Activated B cell treated with CpG ODN at 0.5 μM for 24 hours (primary cell): ENCODE measurements at regions not wholly inside any gene's neighbourhood (a gene's known extent, or its start where the extent isn't known, plus 50 kb on each side); places are given as distances from the start of the nearest gene placed in this dataset.

ENCODE experiments used
- ATAC-seq: fragments of 200-7000 bp; cut with Tn5 transposase; one replicate; pipeline ENCODE4 v1.10.0; 2021; ENCODE audit warnings: low read depth, mild to moderate bottlenecking, moderate library complexity
- CTCF ChIA-PET: fragments of 350-600 bp; sonication (Branson Sonifier 250); formaldehyde crosslinking; loops from one replicate; lab custom pipeline; 2021; ENCODE audit warnings: antibody characterized with exemption; lab: Charles Lee
- POLR2A ChIA-PET: fragments of 350-600 bp; sonication (Branson Sonifier 250); formaldehyde crosslinking; loops from one replicate; lab custom pipeline; 2021; ENCODE audit warnings: antibody characterized with exemption; lab: Charles Lee
- DNase-seq: peaks from one replicate; pipeline ENCODE4 v3.0.0; 2022
- H3K27ac Mint-ChIP-seq: one replicate; pipeline ENCODE4 v1.8.0; 2020; ENCODE audit warnings: mixed read lengths
- H3K27me3 Mint-ChIP-seq: one replicate; pipeline ENCODE4 v1.8.0; 2021; ENCODE audit warnings: mixed read lengths
- H3K36me3 Mint-ChIP-seq: one replicate; pipeline ENCODE4 v1.8.0; 2021; ENCODE audit warnings: low read depth, mixed read lengths
- H3K4me1 Mint-ChIP-seq: one replicate; pipeline ENCODE4 v1.8.0; 2021; ENCODE audit warnings: mixed read lengths
- H3K4me3 Mint-ChIP-seq: one replicate; pipeline ENCODE4 v1.8.0; 2020; ENCODE audit warnings: mild to moderate bottlenecking, mixed read lengths
- H3K9me3 Mint-ChIP-seq: one replicate; pipeline ENCODE4 v1.8.0; 2020; ENCODE audit warnings: mixed read lengths
- intact Hi-C: fragments of 100-400 bp; cut with micrococcal nuclease; formaldehyde crosslinking; loops from one replicate; pipeline ENCODE4 v1.15.1; 2024
- TF ChIP-seq, protein P1 (sequence below): fragments of 200-600 bp; IDR thresholded peaks from one replicate; pipeline ENCODE4 v1.8.0; 2022; ENCODE audit warnings: antibody characterized with exemption, mild to moderate bottlenecking

- Mint-ChIP-seq H3K4me3 (no peak overlapping the region), H3K36me3 (no peaks in the 10 kb centered on the region), H3K4me1 (no peaks in the 10 kb centered on the region), H3K27ac (no peak overlapping the region), H3K27me3 (no peaks in the 10 kb centered on the region), H3K9me3 (peaks cover 2% of the 10 kb centered on the region)
- intact Hi-C loops, result no loop called here
- CTCF ChIA-PET, result no interaction called here
- no peak for ATAC-seq
- TF ChIP-seq, protein P1, sequence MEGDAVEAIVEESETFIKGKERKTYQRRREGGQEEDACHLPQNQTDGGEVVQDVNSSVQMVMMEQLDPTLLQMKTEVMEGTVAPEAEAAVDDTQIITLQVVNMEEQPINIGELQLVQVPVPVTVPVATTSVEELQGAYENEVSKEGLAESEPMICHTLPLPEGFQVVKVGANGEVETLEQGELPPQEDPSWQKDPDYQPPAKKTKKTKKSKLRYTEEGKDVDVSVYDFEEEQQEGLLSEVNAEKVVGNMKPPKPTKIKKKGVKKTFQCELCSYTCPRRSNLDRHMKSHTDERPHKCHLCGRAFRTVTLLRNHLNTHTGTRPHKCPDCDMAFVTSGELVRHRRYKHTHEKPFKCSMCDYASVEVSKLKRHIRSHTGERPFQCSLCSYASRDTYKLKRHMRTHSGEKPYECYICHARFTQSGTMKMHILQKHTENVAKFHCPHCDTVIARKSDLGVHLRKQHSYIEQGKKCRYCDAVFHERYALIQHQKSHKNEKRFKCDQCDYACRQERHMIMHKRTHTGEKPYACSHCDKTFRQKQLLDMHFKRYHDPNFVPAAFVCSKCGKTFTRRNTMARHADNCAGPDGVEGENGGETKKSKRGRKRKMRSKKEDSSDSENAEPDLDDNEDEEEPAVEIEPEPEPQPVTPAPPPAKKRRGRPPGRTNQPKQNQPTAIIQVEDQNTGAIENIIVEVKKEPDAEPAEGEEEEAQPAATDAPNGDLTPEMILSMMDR, result no peak
- no peak for DNase-seq
- POLR2A ChIA-PET, result no interaction called here
Observed at GRCh38 chr16:52128361-52128760, 418.6 kb downstream of the TOX3 start.

GRCh38 chr16:52123842-52124241 lies 423.1 kb downstream of the TOX3 start:
- Mint-ChIP-seq H3K9me3 (peaks cover 13% of the 10 kb centered on the region), H3K36me3 (no peaks in the 10 kb centered on the region), H3K27ac (no peak overlapping the region), H3K27me3 (no peaks in the 10 kb centered on the region), H3K4me1 (no peaks in the 10 kb centered on the region), H3K4me3 (no peak overlapping the region)
- ChIA-PET POLR2A (no interaction called here), CTCF (no interaction called here)
- intact Hi-C loops, result no loop called here
- ATAC-seq (no peak), DNase-seq (no peak)
- TF ChIP-seq, protein P1, result no peak

DNA sequence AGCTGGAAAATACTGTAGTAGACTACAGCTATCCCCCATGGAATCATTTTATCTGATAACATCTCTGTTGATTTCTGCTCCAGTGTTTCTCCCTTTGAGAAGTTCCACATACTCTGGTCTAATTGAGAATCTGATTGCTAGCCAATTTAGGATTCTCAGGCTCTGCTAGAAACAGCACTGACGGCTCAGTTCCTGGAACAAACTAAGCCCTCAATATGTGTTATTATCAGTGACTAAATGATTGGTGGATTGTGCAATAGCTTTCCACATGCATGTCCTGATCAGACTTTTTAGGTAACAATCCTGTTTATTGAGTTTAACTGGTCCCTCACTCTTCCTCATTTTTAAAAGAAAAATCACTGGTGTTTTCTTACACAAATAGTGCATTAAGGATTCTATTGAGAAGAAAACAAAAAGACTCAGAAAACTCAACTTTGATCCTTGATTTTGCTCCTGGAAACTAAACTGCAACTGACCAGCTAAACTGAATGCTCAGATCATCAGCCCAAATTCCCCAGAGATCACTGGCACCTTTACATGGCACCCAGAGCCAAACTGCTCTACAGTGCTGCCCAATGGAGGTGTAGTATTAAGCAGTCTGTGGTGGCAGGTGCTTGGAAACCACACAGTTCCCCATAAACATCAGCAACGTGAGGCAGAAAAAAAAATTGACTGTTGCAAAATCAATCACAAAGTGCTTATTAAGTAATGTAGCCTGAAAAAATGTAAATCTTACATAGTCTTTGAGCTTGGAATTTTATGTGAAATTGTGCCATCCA lies 423.7 kb downstream of the TOX3 start:
- H3K9me3 Mint-ChIP-seq, result peaks cover 13% of the 10 kb centered on the region
- no peak overlapping the region for H3K27ac Mint-ChIP-seq
- no peaks in the 10 kb centered on the region for H3K27me3 Mint-ChIP-seq
- no peaks in the 10 kb centered on the region for H3K36me3 Mint-ChIP-seq
- intact Hi-C loops, result no loop called here
- ATAC-seq, result no peak
- H3K4me1 Mint-ChIP-seq, result no peaks in the 10 kb centered on the region
- DNase-seq, result no peak
- TF ChIP-seq, protein P1, result no peak
- POLR2A ChIA-PET, result no interaction called here
- CTCF ChIA-PET, result no interaction called here
- no peak overlapping the region for H3K4me3 Mint-ChIP-seq

- CTCF ChIA-PET, result no interaction called here
- POLR2A ChIA-PET, result no interaction called here
- H3K27me3 Mint-ChIP-seq, result no peaks in the 10 kb centered on the region
- H3K27ac Mint-ChIP-seq, result no peak overlapping the region
- TF ChIP-seq, protein P1, result no peak
- DNase-seq (no peak), ATAC-seq (no peak)
- H3K9me3 Mint-ChIP-seq, result peaks cover 15% of the 10 kb centered on the region
- intact Hi-C loops, result no loop called here
- no peaks in the 10 kb centered on the region for H3K36me3 Mint-ChIP-seq
- no peak overlapping the region for H3K4me3 Mint-ChIP-seq
- no peaks in the 10 kb centered on the region for H3K4me1 Mint-ChIP-seq
Observed at GRCh38 chr16:52117171-52117570, 429.8 kb downstream of the TOX3 start.

GRCh38 chr16:52114379-52114778 lies 432.6 kb downstream of the TOX3 start:
- no peak overlapping the region for H3K27ac Mint-ChIP-seq
- TF ChIP-seq, protein P1, result no peak
- intact Hi-C loops, result no loop called here
- H3K4me1 Mint-ChIP-seq, result no peaks in the 10 kb centered on the region
- H3K36me3 Mint-ChIP-seq, result no peaks in the 10 kb centered on the region
- H3K27me3 Mint-ChIP-seq, result no peaks in the 10 kb centered on the region
- no peak for ATAC-seq
- H3K4me3 Mint-ChIP-seq, result no peak overlapping the region
- ChIA-PET POLR2A (no interaction called here), CTCF (no interaction called here)
- peaks cover 5% of the 10 kb centered on the region for H3K9me3 Mint-ChIP-seq
- DNase-seq, result no peak
